B cell (primary cell): ENCODE measurements at regions not wholly inside any gene's neighbourhood (a gene's known extent, or its start where the extent isn't known, plus 50 kb on each side); places are given as distances from the start of the nearest gene placed in this dataset.
"Not testable (repeated sequence)": the region's sequence is repeated elsewhere in the genome, so short reads cannot be mapped to it uniquely, and the experiment has no call there.

Source experiments
- ATAC-seq: fragments of 200-7000 bp; cut with Tn5 transposase; one replicate; pipeline ENCODE4 v1.10.0; 2021; ENCODE audit warnings: low read depth, mild to moderate bottlenecking, moderate number of reproducible peaks, moderate library complexity
- CTCF ChIA-PET: fragments of 350-600 bp; sonication (Branson Sonifier 250); formaldehyde crosslinking; loops from one replicate; lab custom pipeline; 2021; ENCODE audit warnings: antibody characterized with exemption, inconsistent platforms; lab: Charles Lee
- POLR2A ChIA-PET: fragments of 350-600 bp; sonication (Branson Sonifier 250); formaldehyde crosslinking; loops from one replicate; lab custom pipeline; 2021; ENCODE audit warnings: antibody characterized with exemption; lab: Charles Lee
- DNase-seq: peaks from one replicate; pipeline ENCODE4 v3.0.0; 2013
- H2AFZ ChIP-seq: 2 replicates; pipeline ENCODE4 v1.6.1; 2012; ENCODE audit warnings: mild to moderate bottlenecking, low read depth, low read length; ENCODE audit not compliant: insufficient read depth, poor library complexity, severe bottlenecking
- H3K27ac ChIP-seq, 2 donors: 1 replicate in 1 of 2; 2 replicates in 1 of 2; pipeline ENCODE4 v1.5.1; 2012 to 2013; ENCODE audit warnings: low read length in 2 of 2, mild to moderate bottlenecking in 2 of 2, moderate library complexity in 1 of 2
- H3K27me3 ChIP-seq, 4 experiments: fragments of 200-600 bp in 1 of 4; sonication (generic) in 1 of 4; replicated peaks in 1 of 4; 1 replicate in 2 of 4; 2 replicates in 2 of 4; pipeline versions ENCODE4 v1.6.1 to v1.7.0; 2013 to 2016; ENCODE audit warnings: low read length in 3 of 4, mild to moderate bottlenecking in 2 of 4, mixed read lengths in 1 of 4, moderate library complexity in 1 of 4; ENCODE audit not compliant: insufficient read depth in 4 of 4, control insufficient read depth in 3 of 4; ENCODE audit errors: control extremely low read depth in 1 of 4
- H3K36me3 ChIP-seq, 2 experiments: replicated peaks in 1 of 2; 1 replicate in 1 of 2; 2 replicates in 1 of 2; pipeline versions ENCODE4 v1.6.1 to v1.7.1; 2013; ENCODE audit warnings: low read length in 1 of 2; ENCODE audit not compliant: insufficient read depth in 2 of 2, control insufficient read depth in 1 of 2; ENCODE audit errors: control extremely low read depth in 1 of 2, extremely low read depth in 1 of 2
- H3K4me1 ChIP-seq, 2 donors: fragments of 200-600 bp in 1 of 2; sonication (generic) in 1 of 2; 1 replicate in 1 of 2; 2 replicates in 1 of 2; pipeline versions ENCODE4 v1.5.1 to v1.6.1; 2013 to 2017; ENCODE audit warnings: low read length in 2 of 2; ENCODE audit not compliant: control insufficient read depth in 2 of 2, insufficient read depth in 2 of 2
- H3K4me2 ChIP-seq: replicated peaks from 2 replicates; pipeline ENCODE3; 2012; ENCODE audit warnings: mild to moderate bottlenecking, low read depth, low read length; ENCODE audit not compliant: poor library complexity, severe bottlenecking
- H3K4me3 ChIP-seq, 5 experiments: fragments of 200-600 bp in 1 of 5; sonication (generic) in 1 of 5; 1 replicate in 3 of 5; 2 replicates in 2 of 5; pipeline versions ENCODE4 v1.5.1 to v1.7.0; 2011 to 2016; ENCODE audit warnings: low read length in 4 of 5, mild to moderate bottlenecking in 4 of 5, low read depth in 2 of 5, control low read depth in 1 of 5, moderate library complexity in 1 of 5; ENCODE audit not compliant: insufficient read depth in 1 of 5; ENCODE audit errors: control extremely low read depth in 1 of 5, extremely low read depth in 1 of 5
- H3K79me2 ChIP-seq: fragments of 200-600 bp; sonication (generic); one replicate; pipeline ENCODE4 v1.6.0; 2016; ENCODE audit warnings: low read length; ENCODE audit not compliant: control insufficient read depth, insufficient read depth
- H3K9ac ChIP-seq: fragments of 200-600 bp; sonication (generic); 2 replicates; pipeline ENCODE4 v1.6.1; 2017; ENCODE audit warnings: mild to moderate bottlenecking, low read length, moderate library complexity
- H3K9me3 ChIP-seq, 3 donors: one replicate each; pipeline versions ENCODE4 v1.6.1 to v1.7.1; 2013; ENCODE audit warnings: low read length in 2 of 3; ENCODE audit not compliant: control insufficient read depth in 2 of 3, insufficient read depth in 1 of 3; ENCODE audit errors: control extremely low read depth in 1 of 3
- H4K20me1 ChIP-seq: 2 replicates; pipeline ENCODE4 v1.6.0; 2012; ENCODE audit warnings: mild to moderate bottlenecking, low read length; ENCODE audit not compliant: insufficient read depth, control insufficient read depth, poor library complexity, severe bottlenecking
- H3K27ac Mint-ChIP-seq: one replicate; pipeline ENCODE4 v1.8.0; 2021; ENCODE audit warnings: mixed read lengths
- H3K27me3 Mint-ChIP-seq: one replicate; pipeline ENCODE4 v1.8.0; 2021; ENCODE audit warnings: mixed read lengths
- H3K4me1 Mint-ChIP-seq: one replicate; pipeline ENCODE4 v1.8.0; 2021; ENCODE audit warnings: mixed read lengths
- H3K4me3 Mint-ChIP-seq: one replicate; pipeline ENCODE4 v1.8.0; 2021; ENCODE audit warnings: mixed read lengths
- H3K9me3 Mint-ChIP-seq: one replicate; pipeline ENCODE4 v1.8.0; 2022; ENCODE audit warnings: mixed read lengths; ENCODE audit not compliant: insufficient read depth
- EZH2 ChIP-seq: IDR thresholded peaks from 2 replicates; pipeline ENCODE4 v1.6.1; 2012; ENCODE audit warnings: borderline replicate concordance, low read depth, mild to moderate bottlenecking, moderate library complexity, low read length; ENCODE audit not compliant: insufficient read depth, poor library complexity, severe bottlenecking
- WGBS: methylation state at CpG from one replicate; pipeline ENCODE4 v1.1.5; 2013; ENCODE audit warnings: missing lambda C conversion rate; ENCODE audit not compliant: insufficient coverage; 5-methylcytosine and 5-hydroxymethylcytosine counted together
- intact Hi-C: fragments of 100-400 bp; cut with micrococcal nuclease; formaldehyde crosslinking; loops from one replicate; pipeline ENCODE4 v1.10.0; 2022
- TF ChIP-seq, protein P1 (sequence below): fragments of 200-600 bp; IDR thresholded peaks from one replicate; pipeline ENCODE4 v1.8.0; 2022; ENCODE audit warnings: antibody characterized with exemption, mild to moderate bottlenecking

- intact Hi-C loops: no loop called here
- POLR2A ChIA-PET: no interaction called here
- no peak for ATAC-seq
- Mint-ChIP-seq H3K27ac (no peak overlapping the region), H3K4me1 (no peaks in the 10 kb centered on the region), H3K4me3 (no peak overlapping the region), H3K9me3 (peaks cover 23% of the 10 kb centered on the region), H3K27me3 (peaks cover 5% of the 10 kb centered on the region)
- Histone ChIP-seq H3K79me2 (no peaks in the 10 kb centered on the region), H3K4me1 (peaks cover 0 to 3% of the 10 kb centered on the region in 2 donors), H4K20me1 (no peaks in the 10 kb centered on the region), H3K9me3 (peaks cover 1 to 21% (median 7%) of the 10 kb centered on the region in 3 donors), H3K27me3 (peaks cover 0 to 7% (median 0%) of the 10 kb centered on the region in 4 experiments), H3K27ac (no peak overlapping the region), H2AFZ (no peak overlapping the region), H3K4me2 (no peak overlapping the region), H3K36me3 (no peaks in the 10 kb centered on the region), H3K9ac (no peak overlapping the region), H3K4me3 (no peak overlapping the region)
- no CpG with 5 or more reads among the region's 1 CpG for WGBS
- no peak for TF ChIP-seq EZH2
- TF ChIP-seq, protein P1, sequence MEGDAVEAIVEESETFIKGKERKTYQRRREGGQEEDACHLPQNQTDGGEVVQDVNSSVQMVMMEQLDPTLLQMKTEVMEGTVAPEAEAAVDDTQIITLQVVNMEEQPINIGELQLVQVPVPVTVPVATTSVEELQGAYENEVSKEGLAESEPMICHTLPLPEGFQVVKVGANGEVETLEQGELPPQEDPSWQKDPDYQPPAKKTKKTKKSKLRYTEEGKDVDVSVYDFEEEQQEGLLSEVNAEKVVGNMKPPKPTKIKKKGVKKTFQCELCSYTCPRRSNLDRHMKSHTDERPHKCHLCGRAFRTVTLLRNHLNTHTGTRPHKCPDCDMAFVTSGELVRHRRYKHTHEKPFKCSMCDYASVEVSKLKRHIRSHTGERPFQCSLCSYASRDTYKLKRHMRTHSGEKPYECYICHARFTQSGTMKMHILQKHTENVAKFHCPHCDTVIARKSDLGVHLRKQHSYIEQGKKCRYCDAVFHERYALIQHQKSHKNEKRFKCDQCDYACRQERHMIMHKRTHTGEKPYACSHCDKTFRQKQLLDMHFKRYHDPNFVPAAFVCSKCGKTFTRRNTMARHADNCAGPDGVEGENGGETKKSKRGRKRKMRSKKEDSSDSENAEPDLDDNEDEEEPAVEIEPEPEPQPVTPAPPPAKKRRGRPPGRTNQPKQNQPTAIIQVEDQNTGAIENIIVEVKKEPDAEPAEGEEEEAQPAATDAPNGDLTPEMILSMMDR: no peak
- CTCF ChIA-PET: no interaction called here
- no peak for DNase-seq
Observed at GRCh38 chr2:8559805-8560204, 122.1 kb upstream of the ID2 start.

- peaks cover 19% of the 10 kb centered on the region for H3K9me3 Mint-ChIP-seq
- POLR2A ChIA-PET, H2AFZ ChIP-seq, CTCF ChIA-PET, H3K27ac ChIP-seq, H3K4me1 ChIP-seq, H3K4me1 Mint-ChIP-seq, ATAC-seq, H4K20me1 ChIP-seq, intact Hi-C loops, H3K9ac ChIP-seq, H3K4me3 ChIP-seq, H3K27ac Mint-ChIP-seq, H3K36me3 ChIP-seq, H3K4me2 ChIP-seq, H3K4me3 Mint-ChIP-seq, H3K27me3 ChIP-seq, DNase-seq, H3K79me2 ChIP-seq: not testable (repeated sequence)
- H3K27me3 Mint-ChIP-seq: peaks cover 12% of the 10 kb centered on the region
- WGBS: no CpG with 5 or more reads among the region's 2 CpGs
- H3K9me3 ChIP-seq: peaks cover 1 to 21% (median 7%) of the 10 kb centered on the region in 3 donors
Observed at GRCh38 chr2:8561692-8562091, 120.2 kb upstream of the ID2 start.
